HepG2 (cell line): ENCODE measurements at regions not wholly inside any gene's neighbourhood (a gene's known extent, or its start where the extent isn't known, plus 50 kb on each side); places are given as distances from the start of the nearest gene placed in this dataset.

Experiments
- ATAC-seq: fragments of 200-7000 bp; cut with Tn5 transposase; 3 replicates; pipeline ENCODE4 v1.9.1; 2020; ENCODE audit warnings: mild to moderate bottlenecking, moderate library complexity
- BruUV-seq: library from RNA; stranded (reverse); fragments of 400-500 nt; replicated peaks from 2 replicates; lab custom pipeline; 2021; lab: Mats Ljungman, UMichigan
- CTCF ChIA-PET: fragments of 300-600 bp; formaldehyde crosslinking; extraction: SDS; loops from one replicate; lab custom pipeline; 2021; ENCODE audit warnings: low total read pairs, inconsistent platforms, low intra/inter-chr PET ratio; lab: Yijun Ruan, JAX
- POLR2A ChIA-PET: fragments of 350-600 bp; sonication (Branson Sonifier 250); formaldehyde crosslinking; loops from one replicate; lab custom pipeline; 2020; ENCODE audit warnings: antibody characterized with exemption, inconsistent platforms; lab: Yijun Ruan, JAX
- DNase-seq: peaks from one replicate; pipeline ENCODE4 v3.0.0-alpha.2; 2015; ENCODE audit warnings: low spot score
- FAIRE-seq: peaks from 3 replicates; lab custom pipeline; 2011; peaks lifted over from hg19 to GRCh38; lab: Jason Lieb, UNC
- H2AFZ ChIP-seq: one replicate; pipeline ENCODE4 v1.6.1; 2011; ENCODE audit warnings: low read length, inconsistent platforms
- H3K27ac ChIP-seq: fragments of 300-600 bp; 3 replicates; pipeline ENCODE4 v1.8.0; 2011; ENCODE audit warnings: mixed run types, mild to moderate bottlenecking, mixed read lengths, low read length, inconsistent platforms; ENCODE audit not compliant: insufficient read depth; ENCODE audit errors: extremely low read length
- H3K27me3 ChIP-seq, 2 experiments: fragments of 200-600 bp in 1 of 2; 2 replicates in 1 of 2; 3 replicates in 1 of 2; pipeline versions ENCODE4 v1.6.0 to v1.8.0; 2011; ENCODE audit warnings: low read length in 2 of 2, mild to moderate bottlenecking in 2 of 2, moderate library complexity in 2 of 2, inconsistent platforms in 1 of 2; ENCODE audit not compliant: insufficient read depth in 2 of 2, control insufficient read depth in 1 of 2
- H3K36me3 ChIP-seq, 2 experiments: fragments of 200-600 bp in 1 of 2; replicated peaks in 1 of 2; 2 replicates in 1 of 2; 3 replicates in 1 of 2; pipeline versions ENCODE4 v1.5.1 to v1.8.0; 2011; ENCODE audit warnings: low read length in 2 of 2, inconsistent platforms in 1 of 2; ENCODE audit not compliant: insufficient read depth in 2 of 2, control insufficient read depth in 1 of 2
- H3K4me1 ChIP-seq: 2 replicates; pipeline ENCODE4 v1.5.1; 2012; ENCODE audit warnings: low read length, inconsistent platforms; ENCODE audit not compliant: insufficient read depth
- H3K4me2 ChIP-seq: 2 replicates; pipeline ENCODE4 v1.6.0; 2011; ENCODE audit warnings: low read depth, low read length, inconsistent platforms
- H3K4me3 ChIP-seq, 3 experiments: fragments of 200-600 bp in 1 of 3; sonication (generic), shearing (Covaris generic) in 1 of 3; replicated peaks in 1 of 3; 2 replicates each; pipeline ENCODE4 v1.5.1; 2011 to 2016; ENCODE audit warnings: low read length in 3 of 3, inconsistent platforms in 2 of 3, low read depth in 2 of 3, mild to moderate bottlenecking in 2 of 3, control low read depth in 1 of 3, mixed read lengths in 1 of 3; ENCODE audit not compliant: insufficient read depth in 1 of 3
- H3K79me2 ChIP-seq: one replicate; pipeline ENCODE4 v1.6.1; 2011; ENCODE audit warnings: low read length, inconsistent platforms; ENCODE audit not compliant: insufficient read depth
- H3K9ac ChIP-seq: 2 replicates; pipeline ENCODE4 v1.6.0; 2011; ENCODE audit warnings: mild to moderate bottlenecking, low read depth, low read length, inconsistent platforms; ENCODE audit not compliant: insufficient read depth
- H3K9me3 ChIP-seq: 2 replicates; pipeline ENCODE4 v1.5.1; 2012; ENCODE audit warnings: mild to moderate bottlenecking, low read length
- H4K20me1 ChIP-seq: 2 replicates; pipeline ENCODE4 v1.6.0; 2011; ENCODE audit warnings: inconsistent platforms, mild to moderate bottlenecking, low read length, moderate library complexity; ENCODE audit not compliant: insufficient read depth
- FOXA3 ChIP-seq: IDR thresholded peaks from 2 replicates; pipeline ENCODE4 v1.6.1; 2016; ENCODE audit warnings: missing genetic modification reagents, missing compliant biosample characterization
- MAFK ChIP-seq, 2 experiments: IDR thresholded peaks in 1 of 2; conservative IDR thresholded peaks in 1 of 2; 2 replicates each; pipeline ENCODE4 v1.6.1; 2011; ENCODE audit warnings: improper control_type of control experiment in 2 of 2, low read length in 2 of 2
- ZBTB38 ChIP-seq: sonication (generic); formaldehyde crosslinking; IDR thresholded peaks from 2 replicates; pipeline ENCODE4 v1.5.1; 2020; ENCODE audit warnings: mild to moderate bottlenecking, missing genetic modification reagents
- ZBTB4 ChIP-seq: sonication (generic); formaldehyde crosslinking; IDR thresholded peaks from 2 replicates; pipeline ENCODE4 v1.4.0; 2020; ENCODE audit warnings: missing genetic modification reagents, mild to moderate bottlenecking, borderline replicate concordance
- ZBTB7B ChIP-seq: sonication (generic); formaldehyde crosslinking; IDR thresholded peaks from 2 replicates; pipeline ENCODE4 v1.4.0; 2020; ENCODE audit warnings: missing genetic modification reagents
- ZFP62 ChIP-seq: sonication (generic); formaldehyde crosslinking; IDR thresholded peaks from 2 replicates; pipeline ENCODE4 v1.4.0; 2020; ENCODE audit warnings: missing genetic modification reagents
- ZNF256 ChIP-seq: sonication (generic); formaldehyde crosslinking; conservative IDR thresholded peaks from 2 replicates; pipeline ENCODE4 v1.4.0; 2020; ENCODE audit warnings: missing genetic modification reagents
- WGBS: methylation state at CpG from one replicate; pipeline ENCODE4 v1.1.6; 2017; ENCODE audit warnings: low lambda C conversion rate; 5-methylcytosine and 5-hydroxymethylcytosine counted together
- in situ Hi-C: cut with HindIII; loops from 2 replicates; pipeline ENCODE4 v1.10.0; 2017; ENCODE audit warnings: low pct_unique_long_range_greater_than_20kb; ENCODE audit not compliant: extremely low pct_ligation_motif_present
- intact Hi-C: fragments of 100-400 bp; cut with micrococcal nuclease; formaldehyde crosslinking; loops from one replicate; pipeline ENCODE4 v1.10.0; 2022; ENCODE audit not compliant: unreplicated experiment
- TF ChIP-seq, protein P1 (sequence below): sonication (generic); formaldehyde crosslinking; IDR thresholded peaks from 2 replicates; pipeline ENCODE4 v1.4.0; 2020; ENCODE audit warnings: missing genetic modification reagents
- TF ChIP-seq, protein P2 (sequence below): sonication (generic); formaldehyde crosslinking; IDR thresholded peaks from 2 replicates; pipeline ENCODE4 v1.5.0; 2020; ENCODE audit warnings: missing genetic modification reagents
- TF ChIP-seq, protein P3 (sequence below): sonication (generic); formaldehyde crosslinking; IDR thresholded peaks from 2 replicates; pipeline ENCODE4 v1.4.0; 2020; ENCODE audit warnings: missing genetic modification reagents, mild to moderate bottlenecking, borderline replicate concordance
- TF ChIP-seq, protein P4 (sequence below): sonication (generic); formaldehyde crosslinking; IDR thresholded peaks from 2 replicates; pipeline ENCODE4 v1.4.0; 2020; ENCODE audit warnings: missing genetic modification reagents

DNA sequence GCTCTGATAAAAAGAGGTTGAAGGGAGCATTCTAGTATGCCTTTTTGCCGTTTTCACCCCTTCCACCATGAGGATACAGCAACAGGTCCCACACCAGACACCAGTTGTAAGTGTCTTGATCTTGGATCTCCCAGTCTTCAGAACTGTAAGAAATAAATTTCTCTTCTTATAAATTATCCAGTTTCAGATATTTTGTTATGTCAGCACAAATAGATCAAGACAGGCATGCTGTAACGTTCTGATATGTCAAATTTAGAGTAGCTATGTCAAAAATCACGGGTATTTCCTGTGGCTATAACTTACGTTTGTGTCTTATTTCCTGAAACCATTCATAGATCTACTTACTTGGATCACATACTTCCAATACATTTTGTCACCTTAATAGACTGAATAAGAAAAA lies 55.9 kb upstream of the CD83 start:
- Histone ChIP-seq H3K4me1 (no peaks in the 10 kb centered on the region), H3K9me3 (no peaks in the 10 kb centered on the region), H3K36me3 (no peaks in the 10 kb centered on the region), H3K4me2 (no peak overlapping the region), H4K20me1 (no peaks in the 10 kb centered on the region), H3K27ac (no peak overlapping the region), H2AFZ (no peak overlapping the region), H3K4me3 (no peak overlapping the region), H3K79me2 (no peaks in the 10 kb centered on the region), H3K27me3 (peaks cover 0 to 19% of the 10 kb centered on the region in 2 experiments; a peak in 3 of 5 replicates), H3K9ac (no peak overlapping the region)
- ATAC-seq, result no peak
- under 1% methylated on average over 4 of the region's 4 CpGs for WGBS
- ChIA-PET POLR2A (no interaction called here), CTCF (no interaction called here)
- intact Hi-C loops, result no loop called here
- in situ Hi-C loops, result loop anchor here (5.0 kb wide), 1 partner anchor 154 kb away; no protein-coding TSS in a partner anchor
- FAIRE-seq, result no peak
- no TSS peak for BruUV-seq
- no peak for DNase-seq
- no peak for TF ChIP-seq ZBTB38 (CRISPR knock-in tag)
- TF ChIP-seq, protein P1, sequence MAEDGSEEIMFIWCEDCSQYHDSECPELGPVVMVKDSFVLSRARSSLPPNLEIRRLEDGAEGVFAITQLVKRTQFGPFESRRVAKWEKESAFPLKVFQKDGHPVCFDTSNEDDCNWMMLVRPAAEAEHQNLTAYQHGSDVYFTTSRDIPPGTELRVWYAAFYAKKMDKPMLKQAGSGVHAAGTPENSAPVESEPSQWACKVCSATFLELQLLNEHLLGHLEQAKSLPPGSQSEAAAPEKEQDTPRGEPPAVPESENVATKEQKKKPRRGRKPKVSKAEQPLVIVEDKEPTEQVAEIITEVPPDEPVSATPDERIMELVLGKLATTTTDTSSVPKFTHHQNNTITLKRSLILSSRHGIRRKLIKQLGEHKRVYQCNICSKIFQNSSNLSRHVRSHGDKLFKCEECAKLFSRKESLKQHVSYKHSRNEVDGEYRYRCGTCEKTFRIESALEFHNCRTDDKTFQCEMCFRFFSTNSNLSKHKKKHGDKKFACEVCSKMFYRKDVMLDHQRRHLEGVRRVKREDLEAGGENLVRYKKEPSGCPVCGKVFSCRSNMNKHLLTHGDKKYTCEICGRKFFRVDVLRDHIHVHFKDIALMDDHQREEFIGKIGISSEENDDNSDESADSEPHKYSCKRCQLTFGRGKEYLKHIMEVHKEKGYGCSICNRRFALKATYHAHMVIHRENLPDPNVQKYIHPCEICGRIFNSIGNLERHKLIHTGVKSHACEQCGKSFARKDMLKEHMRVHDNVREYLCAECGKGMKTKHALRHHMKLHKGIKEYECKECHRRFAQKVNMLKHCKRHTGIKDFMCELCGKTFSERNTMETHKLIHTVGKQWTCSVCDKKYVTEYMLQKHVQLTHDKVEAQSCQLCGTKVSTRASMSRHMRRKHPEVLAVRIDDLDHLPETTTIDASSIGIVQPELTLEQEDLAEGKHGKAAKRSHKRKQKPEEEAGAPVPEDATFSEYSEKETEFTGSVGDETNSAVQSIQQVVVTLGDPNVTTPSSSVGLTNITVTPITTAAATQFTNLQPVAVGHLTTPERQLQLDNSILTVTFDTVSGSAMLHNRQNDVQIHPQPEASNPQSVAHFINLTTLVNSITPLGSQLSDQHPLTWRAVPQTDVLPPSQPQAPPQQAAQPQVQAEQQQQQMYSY (CRISPR knock-in tag), result no peak
- TF ChIP-seq ZBTB4 (CRISPR knock-in tag), result no peak
- TF ChIP-seq ZFP62, result no peak
- no peak for TF ChIP-seq ZNF256 (CRISPR knock-in tag)
- TF ChIP-seq, protein P2, sequence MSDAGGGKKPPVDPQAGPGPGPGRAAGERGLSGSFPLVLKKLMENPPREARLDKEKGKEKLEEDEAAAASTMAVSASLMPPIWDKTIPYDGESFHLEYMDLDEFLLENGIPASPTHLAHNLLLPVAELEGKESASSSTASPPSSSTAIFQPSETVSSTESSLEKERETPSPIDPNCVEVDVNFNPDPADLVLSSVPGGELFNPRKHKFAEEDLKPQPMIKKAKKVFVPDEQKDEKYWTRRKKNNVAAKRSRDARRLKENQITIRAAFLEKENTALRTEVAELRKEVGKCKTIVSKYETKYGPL (CRISPR knock-in tag), result no peak
- TF ChIP-seq, protein P3, sequence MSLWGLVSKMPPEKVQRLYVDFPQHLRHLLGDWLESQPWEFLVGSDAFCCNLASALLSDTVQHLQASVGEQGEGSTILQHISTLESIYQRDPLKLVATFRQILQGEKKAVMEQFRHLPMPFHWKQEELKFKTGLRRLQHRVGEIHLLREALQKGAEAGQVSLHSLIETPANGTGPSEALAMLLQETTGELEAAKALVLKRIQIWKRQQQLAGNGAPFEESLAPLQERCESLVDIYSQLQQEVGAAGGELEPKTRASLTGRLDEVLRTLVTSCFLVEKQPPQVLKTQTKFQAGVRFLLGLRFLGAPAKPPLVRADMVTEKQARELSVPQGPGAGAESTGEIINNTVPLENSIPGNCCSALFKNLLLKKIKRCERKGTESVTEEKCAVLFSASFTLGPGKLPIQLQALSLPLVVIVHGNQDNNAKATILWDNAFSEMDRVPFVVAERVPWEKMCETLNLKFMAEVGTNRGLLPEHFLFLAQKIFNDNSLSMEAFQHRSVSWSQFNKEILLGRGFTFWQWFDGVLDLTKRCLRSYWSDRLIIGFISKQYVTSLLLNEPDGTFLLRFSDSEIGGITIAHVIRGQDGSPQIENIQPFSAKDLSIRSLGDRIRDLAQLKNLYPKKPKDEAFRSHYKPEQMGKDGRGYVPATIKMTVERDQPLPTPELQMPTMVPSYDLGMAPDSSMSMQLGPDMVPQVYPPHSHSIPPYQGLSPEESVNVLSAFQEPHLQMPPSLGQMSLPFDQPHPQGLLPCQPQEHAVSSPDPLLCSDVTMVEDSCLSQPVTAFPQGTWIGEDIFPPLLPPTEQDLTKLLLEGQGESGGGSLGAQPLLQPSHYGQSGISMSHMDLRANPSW (CRISPR knock-in tag), result no peak
- TF ChIP-seq, protein P4, sequence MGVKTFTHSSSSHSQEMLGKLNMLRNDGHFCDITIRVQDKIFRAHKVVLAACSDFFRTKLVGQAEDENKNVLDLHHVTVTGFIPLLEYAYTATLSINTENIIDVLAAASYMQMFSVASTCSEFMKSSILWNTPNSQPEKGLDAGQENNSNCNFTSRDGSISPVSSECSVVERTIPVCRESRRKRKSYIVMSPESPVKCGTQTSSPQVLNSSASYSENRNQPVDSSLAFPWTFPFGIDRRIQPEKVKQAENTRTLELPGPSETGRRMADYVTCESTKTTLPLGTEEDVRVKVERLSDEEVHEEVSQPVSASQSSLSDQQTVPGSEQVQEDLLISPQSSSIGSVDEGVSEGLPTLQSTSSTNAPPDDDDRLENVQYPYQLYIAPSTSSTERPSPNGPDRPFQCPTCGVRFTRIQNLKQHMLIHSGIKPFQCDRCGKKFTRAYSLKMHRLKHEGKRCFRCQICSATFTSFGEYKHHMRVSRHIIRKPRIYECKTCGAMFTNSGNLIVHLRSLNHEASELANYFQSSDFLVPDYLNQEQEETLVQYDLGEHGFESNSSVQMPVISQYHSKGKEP (CRISPR knock-in tag), result no peak
- TF ChIP-seq ZBTB7B (CRISPR knock-in tag), result no peak
- TF ChIP-seq MAFK (conservative IDR thresholded peaks at IDR 0.05 in 1 of 2, IDR thresholded peaks at IDR 0.05 in 1 of 2; ENCODE audit: low read length in 2 of 2), result peak; percentile 88 to 95
- TF ChIP-seq FOXA3 (CRISPR knock-in tag), result no peak
